ENCODE measurements at regions not wholly inside any gene's neighbourhood (a gene's known extent, or its start where the extent isn't known, plus 50 kb on each side); places are given as distances from the start of the nearest gene placed in this dataset.
"Not testable (repeated sequence)": the region's sequence is repeated elsewhere in the genome, so short reads cannot be mapped to it uniquely, and the experiment has no call there.

GRCh38 chr17:63078707-63079106, 112.7 kb downstream of the TANC2 start:
- no peak for DNase-seq (ENCODE audit: low read depth)

GRCh38 chr17:63082273-63082861, 116.3 kb downstream of the TANC2 start:
- DNase-seq (ENCODE audit: low read depth): no peak

- no peak for DNase-seq (ENCODE audit: low read depth)
Observed at GRCh38 chr17:63082952-63083351, 116.9 kb downstream of the TANC2 start.

DNA sequence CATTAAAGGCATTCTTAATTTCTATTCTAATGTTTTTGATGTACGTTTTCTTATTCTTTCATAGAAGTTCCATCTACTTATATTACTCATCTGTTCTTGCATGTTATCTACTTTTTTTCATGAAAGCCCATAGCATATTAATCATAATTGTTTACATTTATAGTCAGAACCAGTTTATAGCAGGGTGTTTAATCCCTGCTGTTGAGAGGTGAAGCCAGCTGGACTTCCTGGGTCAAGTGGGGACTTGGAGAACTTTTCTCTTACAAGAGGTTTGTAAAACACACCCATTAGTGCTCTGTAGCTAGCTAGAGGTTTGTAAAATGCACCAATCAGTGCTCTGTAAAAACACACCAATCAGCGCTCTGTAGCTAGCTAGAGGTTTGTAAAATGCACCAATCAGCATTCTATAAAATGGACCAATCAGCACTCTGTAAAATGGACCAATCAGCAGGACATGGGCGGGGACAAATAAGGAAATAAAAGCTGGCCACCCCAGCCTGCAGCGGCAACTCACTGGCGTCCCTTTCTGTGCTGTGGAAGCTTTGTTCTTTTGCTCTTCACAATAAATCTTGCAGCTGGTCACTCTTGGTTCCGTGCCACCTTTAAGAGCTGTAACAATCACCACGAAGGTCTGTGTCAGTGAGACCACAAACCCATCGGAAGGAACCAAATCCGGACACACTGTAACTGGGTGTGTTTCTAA, 120.6 kb downstream of the TANC2 start:
- no peak for DNase-seq (ENCODE audit: low read depth)

GRCh38 chr17:63090358-63091114, 124.5 kb downstream of the TANC2 start:
- not testable (repeated sequence) for DNase-seq (ENCODE audit: low read depth)

GRCh38 chr17:63091909-63092308, 125.9 kb downstream of the TANC2 start:
- DNase-seq (ENCODE audit: low read depth): not testable (repeated sequence)

GRCh38 chr17:63094631-63095030, 128.6 kb downstream of the TANC2 start:
- no peak for DNase-seq (ENCODE audit: low read depth)

GRCh38 chr17:63095459-63095858, 129.4 kb downstream of the TANC2 start:
- DNase-seq (ENCODE audit: low read depth): no peak

- DNase-seq (ENCODE audit: low read depth): peak; percentile 11
Observed at GRCh38 chr17:63095879-63096278, 129.8 kb downstream of the TANC2 start.

GRCh38 chr17:63096426-63096825, 130.4 kb downstream of the TANC2 start:
- peak; percentile 70 for DNase-seq (ENCODE audit: low read depth)

DNA sequence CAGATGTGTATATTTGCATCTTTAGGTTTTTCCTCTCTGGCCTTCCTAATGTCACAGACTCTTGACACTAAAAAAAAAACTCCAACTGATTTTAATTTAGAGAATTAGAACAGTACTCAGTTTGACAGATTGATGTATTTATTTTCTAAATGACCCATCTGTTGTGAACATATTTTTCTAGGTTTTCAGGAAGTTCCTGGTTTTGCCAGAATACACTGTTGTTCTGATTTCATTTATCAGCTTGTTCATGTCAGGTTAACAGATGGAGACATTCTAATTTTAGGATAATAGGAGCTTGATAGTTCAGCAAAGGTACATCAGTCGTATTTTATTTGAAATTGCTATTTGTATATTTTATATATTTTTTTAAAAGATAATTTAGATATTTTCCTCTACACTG, 133.4 kb downstream of the TANC2 start:
- no peak for DNase-seq (ENCODE audit: low read depth)

- DNase-seq (ENCODE audit: low read depth): no peak
Observed at GRCh38 chr17:63102034-63102433, 136.0 kb downstream of the TANC2 start.

DNA sequence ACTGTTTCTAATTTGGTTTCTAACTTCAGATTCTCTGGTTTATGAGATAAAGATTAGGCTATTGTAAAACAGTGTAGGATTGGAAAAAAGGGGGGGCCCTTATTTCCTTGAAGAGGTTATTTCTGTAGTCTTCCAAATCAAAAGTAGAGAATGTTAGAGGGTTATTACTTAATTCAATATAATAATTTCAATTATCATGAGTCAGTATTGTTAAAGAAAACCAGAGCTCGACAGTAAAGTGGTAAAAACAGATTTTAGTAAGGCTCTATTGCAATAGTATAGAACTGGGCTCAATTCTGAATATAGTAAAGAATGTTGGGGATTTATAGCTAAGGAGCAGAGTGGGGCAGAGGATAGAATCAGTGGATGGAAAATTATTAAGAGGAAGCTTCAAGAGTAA, 140.0 kb downstream of the TANC2 start:
- no peak for DNase-seq (ENCODE audit: low read depth)

DNA sequence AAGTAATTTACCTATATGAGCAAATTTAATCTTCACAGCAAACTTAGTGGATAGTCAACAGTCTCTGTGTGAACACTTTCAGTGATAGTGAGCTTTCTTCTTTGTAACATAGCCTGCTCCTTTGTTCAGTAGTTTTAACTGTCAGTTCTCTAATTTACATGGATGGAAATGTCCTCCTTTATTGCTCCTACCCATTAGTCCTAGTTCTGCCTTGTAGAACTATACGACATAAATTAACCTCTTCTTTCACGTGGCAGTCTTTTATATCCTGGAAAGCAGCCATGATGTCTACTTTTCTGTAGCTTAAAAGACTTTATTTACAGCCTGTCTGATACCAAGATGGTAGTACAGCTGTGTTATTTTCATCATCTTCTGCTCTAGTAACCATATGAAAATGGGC, 143.6 kb downstream of the TANC2 start:
- DNase-seq (ENCODE audit: low read depth): no peak

- DNase-seq (ENCODE audit: low read depth): no peak
Observed at GRCh38 chr17:63113167-63113566, 147.1 kb downstream of the TANC2 start.

DNA sequence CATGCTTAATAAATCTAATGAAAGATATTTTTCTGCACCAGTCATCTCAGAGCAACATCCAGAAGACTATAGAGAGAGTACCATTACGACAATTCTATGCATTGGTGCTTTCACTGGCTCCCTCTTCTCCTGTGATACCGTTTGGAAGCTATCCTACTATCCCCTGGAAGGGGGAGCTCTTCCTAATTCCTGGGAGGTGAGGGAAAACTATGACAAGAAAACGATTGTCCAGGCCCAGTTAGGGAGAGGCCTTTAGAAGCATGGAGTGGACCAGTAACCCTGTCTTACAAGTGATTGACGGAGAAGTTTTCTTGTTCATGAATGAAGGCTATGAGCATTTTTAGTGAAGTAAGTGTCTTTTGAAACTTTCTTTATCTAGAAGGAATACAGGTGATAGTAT, 150.2 kb downstream of the TANC2 start:
- DNase-seq (ENCODE audit: low read depth): no peak

- DNase-seq (ENCODE audit: low read depth): no peak
Observed at GRCh38 chr17:63116967-63117830, 151.2 kb downstream of the TANC2 start.

DNA sequence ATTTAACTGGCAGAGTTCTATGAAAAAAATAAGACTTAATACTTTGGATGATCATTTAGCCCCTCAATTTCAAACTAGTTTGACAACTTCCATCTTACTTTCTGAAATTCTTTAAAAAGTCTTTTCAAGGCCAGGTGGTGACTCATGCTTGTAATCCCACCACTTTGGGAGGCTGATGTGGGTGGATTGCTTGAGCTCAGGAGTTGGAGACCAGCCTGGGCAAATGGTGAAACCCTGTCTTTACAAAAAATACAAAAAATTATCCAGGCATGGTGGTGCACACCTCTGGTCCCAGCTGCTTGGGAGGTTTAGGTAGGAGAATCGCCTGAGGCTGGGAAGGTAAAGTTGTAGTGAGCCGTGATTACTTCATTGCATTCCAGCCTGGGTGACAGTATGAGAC, 154.4 kb downstream of the TANC2 start:
- DNase-seq (ENCODE audit: low read depth): no peak

GRCh38 chr17:63124536-63124935, 158.5 kb downstream of the TANC2 start:
- no peak for DNase-seq (ENCODE audit: low read depth)

GRCh38 chr17:63124958-63125357, 158.9 kb downstream of the TANC2 start:
- no peak for DNase-seq (ENCODE audit: low read depth)

GRCh38 chr17:63125987-63126386, 160.0 kb downstream of the TANC2 start:
- DNase-seq (ENCODE audit: low read depth): no peak

GRCh38 chr17:63126607-63127006, 160.6 kb downstream of the TANC2 start:
- no peak for DNase-seq (ENCODE audit: low read depth)
